ENCODE measurements at regions not wholly inside any gene's neighbourhood (a gene's known extent, or its start where the extent isn't known, plus 50 kb on each side); places are given as distances from the start of the nearest gene placed in this dataset.

GRCh38 chr7:155375337-155376277 lies 77.9 kb downstream of the INSIG1 start:
- no peak for TF ChIP-seq CTCF (conservative IDR thresholded peaks at IDR 0.05 in 1 of 2, IDR thresholded peaks at IDR 0.05 in 1 of 2; ENCODE audit: low read depth in 1 of 2, low read length in 2 of 2)
- TF ChIP-seq EZH2 (IDR thresholded peaks at IDR 0.05; ENCODE audit: low read length, missing control alignments) = no peak

Data from fibroblast of lung (primary cell).